ENCODE measurements at regions not wholly inside any gene's neighbourhood (a gene's known extent, or its start where the extent isn't known, plus 50 kb on each side); places are given as distances from the start of the nearest gene placed in this dataset.

DNA sequence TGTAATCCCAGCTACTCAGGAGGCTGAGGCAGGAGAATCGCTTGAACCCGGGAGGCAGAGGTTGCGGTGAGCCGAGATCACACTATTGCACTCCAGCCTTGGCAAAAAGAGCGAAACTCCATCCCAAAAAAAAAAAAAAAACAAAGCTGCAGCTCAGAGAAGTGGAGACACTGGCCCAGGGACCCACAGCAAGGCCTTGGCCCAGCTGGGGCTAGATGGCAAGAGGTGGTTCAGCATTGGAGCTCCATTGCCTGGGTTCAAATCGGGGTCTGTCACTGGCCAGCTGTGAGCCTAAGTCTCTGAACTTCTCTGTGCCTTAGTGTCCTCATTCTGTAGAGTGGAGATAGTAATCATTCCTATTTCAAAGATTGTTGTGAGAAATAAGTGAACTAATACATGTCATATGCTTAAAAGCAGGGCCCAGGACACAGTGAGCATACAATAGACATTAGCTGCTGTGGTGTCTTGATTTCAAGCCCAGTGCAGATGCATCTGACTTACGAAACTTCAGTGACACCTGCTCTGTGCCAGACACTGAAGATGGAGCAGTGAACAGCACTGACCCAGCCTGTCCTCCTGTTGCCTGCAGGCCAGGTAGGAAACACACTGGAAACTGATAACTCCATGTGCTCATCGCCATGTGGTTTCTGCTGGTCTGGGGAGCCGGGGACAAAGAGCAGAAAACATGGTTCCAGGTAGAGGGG lies 127.7 kb downstream of the C9orf50 start:
- DNase-seq (ENCODE audit: extremely low read depth, low read depth) = no peak
- TF ChIP-seq, protein P1, sequence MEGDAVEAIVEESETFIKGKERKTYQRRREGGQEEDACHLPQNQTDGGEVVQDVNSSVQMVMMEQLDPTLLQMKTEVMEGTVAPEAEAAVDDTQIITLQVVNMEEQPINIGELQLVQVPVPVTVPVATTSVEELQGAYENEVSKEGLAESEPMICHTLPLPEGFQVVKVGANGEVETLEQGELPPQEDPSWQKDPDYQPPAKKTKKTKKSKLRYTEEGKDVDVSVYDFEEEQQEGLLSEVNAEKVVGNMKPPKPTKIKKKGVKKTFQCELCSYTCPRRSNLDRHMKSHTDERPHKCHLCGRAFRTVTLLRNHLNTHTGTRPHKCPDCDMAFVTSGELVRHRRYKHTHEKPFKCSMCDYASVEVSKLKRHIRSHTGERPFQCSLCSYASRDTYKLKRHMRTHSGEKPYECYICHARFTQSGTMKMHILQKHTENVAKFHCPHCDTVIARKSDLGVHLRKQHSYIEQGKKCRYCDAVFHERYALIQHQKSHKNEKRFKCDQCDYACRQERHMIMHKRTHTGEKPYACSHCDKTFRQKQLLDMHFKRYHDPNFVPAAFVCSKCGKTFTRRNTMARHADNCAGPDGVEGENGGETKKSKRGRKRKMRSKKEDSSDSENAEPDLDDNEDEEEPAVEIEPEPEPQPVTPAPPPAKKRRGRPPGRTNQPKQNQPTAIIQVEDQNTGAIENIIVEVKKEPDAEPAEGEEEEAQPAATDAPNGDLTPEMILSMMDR (IDR thresholded peaks at IDR 0.05; ENCODE audit: low read depth, low read length) = no peak

DNA sequence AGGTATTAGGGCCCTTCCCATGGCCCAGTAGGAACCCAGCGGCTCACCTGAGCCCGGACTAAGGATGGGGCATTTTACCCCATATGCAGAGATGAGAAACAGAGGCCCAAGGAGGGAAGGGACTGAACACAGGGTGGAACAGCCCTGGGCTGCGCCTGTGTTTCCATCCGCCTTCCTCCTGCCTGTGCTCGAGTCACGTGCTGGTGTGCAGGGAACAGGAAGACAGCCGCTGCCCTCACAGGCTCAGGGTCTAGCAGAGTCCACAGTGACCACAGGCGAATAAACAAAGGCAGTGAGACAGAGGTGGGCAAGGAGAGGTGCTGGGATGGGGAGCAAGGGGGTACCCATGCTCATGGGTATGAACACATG lies 129.4 kb downstream of the C9orf50 start:
- TF ChIP-seq, protein P1 (IDR thresholded peaks at IDR 0.05; ENCODE audit: low read depth, low read length) = no peak
- DNase-seq (ENCODE audit: extremely low read depth, low read depth) = no peak

DNA sequence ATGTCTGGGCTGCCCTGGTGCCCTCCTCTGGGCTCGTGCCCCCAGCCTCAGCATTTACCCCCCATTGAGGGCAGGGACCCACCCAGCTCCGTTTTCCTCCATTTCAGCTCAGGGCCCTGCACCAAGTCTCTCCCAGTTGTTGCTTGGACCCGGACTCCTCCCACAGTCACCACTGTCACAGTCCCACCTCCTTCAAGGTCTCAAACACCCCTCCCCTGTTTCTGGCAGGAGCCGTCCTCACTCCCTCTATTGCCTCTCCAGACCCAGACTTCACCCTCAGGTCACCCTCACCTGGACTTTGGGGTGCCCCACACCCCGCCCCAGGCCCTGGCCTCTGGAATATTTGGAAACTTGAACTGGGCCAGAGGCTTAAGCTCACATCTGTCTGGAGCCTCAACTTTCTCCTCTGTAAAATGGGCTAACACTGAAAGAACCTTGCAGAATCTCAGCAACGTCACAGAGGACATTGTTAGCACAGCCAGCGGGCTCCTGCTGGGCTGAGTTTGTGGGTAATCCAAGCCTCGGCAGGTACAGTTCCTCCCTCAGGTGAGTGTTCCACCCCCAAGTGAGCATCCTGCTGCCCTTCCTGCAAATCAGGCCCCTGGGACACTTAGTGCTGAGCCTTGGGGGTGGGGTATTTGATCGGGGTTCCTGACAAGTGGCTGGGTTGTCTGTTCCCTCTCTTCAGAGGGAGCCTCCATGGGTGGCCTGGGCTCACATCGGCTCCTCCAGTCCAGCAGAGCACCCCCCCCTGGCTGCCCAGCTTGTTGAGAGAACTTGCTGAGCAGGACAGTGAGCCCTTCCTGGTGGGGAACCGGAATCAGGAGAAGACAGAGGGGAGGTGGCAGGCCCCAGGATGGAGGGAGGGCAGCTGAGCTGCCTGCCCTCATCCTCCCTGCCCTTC lies 130.1 kb downstream of the C9orf50 start:
- no peak for DNase-seq (ENCODE audit: extremely low read depth, low read depth)
- TF ChIP-seq, protein P1 (IDR thresholded peaks at IDR 0.05; ENCODE audit: low read depth, low read length) = no peak

DNA sequence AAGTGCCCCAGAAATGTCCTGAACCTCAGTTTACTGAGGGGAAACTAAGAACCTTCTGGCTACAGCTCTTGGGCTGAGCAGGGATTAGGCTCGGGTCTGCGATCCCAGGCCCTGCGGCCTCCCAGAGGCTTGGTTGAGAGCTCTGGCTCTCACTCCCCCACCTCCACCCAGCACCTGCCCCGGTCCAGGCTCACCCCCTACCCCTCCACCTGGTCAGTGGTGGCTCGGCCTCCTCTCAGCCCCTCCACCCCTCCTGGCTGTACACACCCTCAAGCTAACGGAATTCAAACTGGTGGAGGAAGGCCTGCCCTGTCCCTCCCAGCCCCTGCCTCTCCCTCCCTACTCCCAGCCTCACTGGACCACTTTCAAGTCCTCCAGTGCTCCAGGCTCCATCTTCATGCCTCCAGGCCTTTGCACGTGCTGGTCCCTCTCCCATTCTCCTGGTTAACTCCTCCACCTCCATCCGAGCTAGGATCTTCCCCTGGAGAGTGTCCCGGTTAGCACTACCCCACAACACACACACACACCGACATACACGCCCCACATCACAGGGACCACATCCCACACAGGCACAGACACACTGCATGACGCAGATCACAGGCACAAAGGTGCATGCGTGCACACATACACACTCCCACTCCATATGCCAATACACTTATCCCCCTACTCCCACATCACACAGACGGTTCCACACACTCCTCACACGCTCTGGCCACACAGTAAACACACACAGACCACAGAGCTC lies 130.9 kb downstream of the C9orf50 start:
- TF ChIP-seq, protein P1 (IDR thresholded peaks at IDR 0.05; ENCODE audit: low read depth, low read length) = no peak
- no peak for DNase-seq (ENCODE audit: extremely low read depth, low read depth)

DNA sequence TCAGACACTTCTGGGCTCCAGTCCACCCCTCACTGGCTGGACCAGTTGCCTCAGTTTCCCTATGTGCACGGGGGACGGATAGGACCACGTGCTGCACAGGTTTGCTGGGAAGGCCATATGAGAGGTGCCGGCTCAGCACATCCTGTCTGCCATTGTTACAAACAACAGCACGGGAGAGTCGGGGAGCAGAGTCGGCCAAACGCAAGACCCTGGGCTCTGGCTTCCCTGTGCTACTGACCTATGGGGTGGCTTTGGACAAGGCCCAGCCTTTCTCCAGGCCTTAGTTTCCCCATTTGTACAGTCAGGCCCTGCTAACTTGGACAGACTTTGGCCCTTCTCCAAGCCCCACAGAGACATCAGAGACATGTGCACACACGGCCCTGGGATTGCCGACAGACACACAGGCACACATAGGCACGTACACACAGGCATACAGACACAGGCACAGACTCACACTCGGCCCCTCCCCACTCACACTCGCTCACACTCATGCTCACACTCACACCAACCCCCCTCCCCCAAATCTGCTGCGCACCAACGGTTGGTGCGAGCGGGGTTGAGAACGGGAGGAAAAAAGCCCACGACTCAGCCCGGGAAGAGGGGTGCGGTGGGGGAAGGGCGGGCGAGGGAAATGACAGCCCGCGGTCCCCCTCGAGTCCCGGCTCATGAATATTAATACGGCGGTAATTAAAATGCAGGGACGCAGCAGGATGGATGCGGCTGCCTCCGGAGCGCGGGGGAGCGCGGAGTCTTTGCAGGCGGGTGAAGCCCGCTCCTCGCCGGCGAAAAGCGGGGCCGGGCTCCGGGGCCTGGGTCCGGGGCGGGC lies 133.0 kb downstream of the C9orf50 start:
- TF ChIP-seq, protein P1 (IDR thresholded peaks at IDR 0.05; ENCODE audit: low read depth, low read length) = no peak
- no peak for DNase-seq (ENCODE audit: extremely low read depth, low read depth)

DNA sequence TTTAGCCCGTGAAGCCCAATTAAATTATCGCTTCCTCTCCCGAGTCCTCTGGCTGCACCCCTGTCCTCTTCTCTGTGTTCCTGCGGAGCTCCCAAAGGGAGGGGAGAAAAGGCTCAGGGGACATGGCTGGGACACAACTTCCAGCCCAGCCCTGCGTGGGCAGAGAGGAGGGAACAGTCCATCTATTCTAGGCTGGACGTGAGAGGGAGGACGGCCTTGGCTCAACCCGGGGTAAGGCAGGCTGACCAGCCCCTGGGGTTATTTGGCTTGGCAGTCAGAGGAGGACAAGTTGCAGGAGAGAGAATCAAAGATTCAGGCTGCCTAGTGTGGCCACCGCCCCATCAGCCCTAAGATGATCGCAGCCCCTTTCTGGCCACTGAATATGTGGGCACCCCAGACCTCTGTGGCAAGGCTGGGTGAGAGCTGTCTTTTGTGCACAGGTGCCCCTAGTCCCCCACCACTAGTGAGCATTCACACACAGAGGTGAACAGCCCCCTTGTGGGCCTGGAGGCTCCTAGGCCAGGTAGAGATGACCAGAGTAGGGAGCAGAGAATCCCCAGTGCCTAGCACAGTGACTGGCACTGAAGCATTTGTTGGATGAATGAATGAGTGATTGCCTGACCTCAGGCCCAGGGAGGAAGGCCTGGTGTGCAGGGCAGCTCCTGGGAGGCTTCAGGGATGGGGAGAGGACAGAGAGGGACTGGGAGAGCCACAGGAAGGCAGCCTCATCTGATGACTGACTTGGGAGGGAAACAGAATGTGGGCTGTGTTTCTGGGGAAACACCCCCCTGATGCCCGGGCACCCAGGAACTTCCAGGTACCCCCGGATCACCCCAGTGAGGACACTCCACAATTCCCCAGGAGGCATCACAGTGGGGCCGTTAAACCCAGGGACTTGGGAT lies 133.9 kb downstream of the C9orf50 start:
- no peak for DNase-seq (ENCODE audit: extremely low read depth, low read depth)
- TF ChIP-seq, protein P1 (IDR thresholded peaks at IDR 0.05; ENCODE audit: low read depth, low read length) = no peak

Measured in AG09319 (cell line).